Small intestine (tissue), 7 donors: ENCODE measurements at regions not wholly inside any gene's neighbourhood (a gene's known extent, or its start where the extent isn't known, plus 50 kb on each side); places are given as distances from the start of the nearest gene placed in this dataset.

Source experiments
- DNase-seq, 2 donors: peaks; one replicate each; pipeline versions ENCODE4 v3.0.0 to v3.0.0-alpha.2; 2013
- FAIRE-seq: peaks from 2 replicates; lab custom pipeline; 2012; peaks lifted over from hg19 to GRCh38; lab: Jason Lieb, UNC
- H3K27ac ChIP-seq, 3 donors: one replicate each; pipeline ENCODE4 v1.5.1; 2013; ENCODE audit warnings: low read length in 2 of 3, mild to moderate bottlenecking in 2 of 3, control low read depth in 1 of 3, inconsistent platforms in 1 of 3, low read depth in 1 of 3, moderate library complexity in 1 of 3
- H3K27me3 ChIP-seq, 3 donors: one replicate each; pipeline ENCODE4 v1.6.1; 2013; ENCODE audit warnings: low read length in 3 of 3, inconsistent platforms in 1 of 3; ENCODE audit not compliant: control insufficient read depth in 3 of 3, insufficient read depth in 3 of 3
- H3K36me3 ChIP-seq, 3 donors: one replicate each; pipeline ENCODE4 v1.6.1; 2013; ENCODE audit warnings: low read length in 3 of 3, inconsistent platforms in 1 of 3, low read depth in 1 of 3, mild to moderate bottlenecking in 1 of 3, moderate library complexity in 1 of 3; ENCODE audit not compliant: control insufficient read depth in 3 of 3, insufficient read depth in 2 of 3
- H3K4me1 ChIP-seq, 3 donors: one replicate each; pipeline ENCODE4 v1.6.1; 2013; ENCODE audit warnings: low read length in 2 of 3, inconsistent platforms in 1 of 3, low read depth in 1 of 3, mild to moderate bottlenecking in 1 of 3, moderate library complexity in 1 of 3; ENCODE audit not compliant: control insufficient read depth in 3 of 3, insufficient read depth in 2 of 3
- H3K4me3 ChIP-seq, 3 donors: one replicate each; pipeline ENCODE4 v1.5.1; 2013; ENCODE audit warnings: low read length in 3 of 3, control low read depth in 1 of 3, inconsistent platforms in 1 of 3, low read depth in 1 of 3, mild to moderate bottlenecking in 1 of 3, moderate library complexity in 1 of 3
- H3K9me3 ChIP-seq, 2 donors: one replicate each; pipeline ENCODE4 v1.6.1; 2013; ENCODE audit warnings: low read depth in 1 of 2, low read length in 1 of 2; ENCODE audit not compliant: control insufficient read depth in 2 of 2, insufficient read depth in 1 of 2
- WGBS, 3 donors: extraction: QIAGEN DNeasy Blood & Tissue Kit; methylation state at CpG; one replicate each; pipeline ENCODE4 v1.1.7; 2013; 5-methylcytosine and 5-hydroxymethylcytosine counted together
- donor health status: healthy with polysubstance abuse.
- donor health status: control.
- donor health status: control.
- donor health status: Bipolar disorder and iron deficiency.
- donor health status: healthy.

DNA sequence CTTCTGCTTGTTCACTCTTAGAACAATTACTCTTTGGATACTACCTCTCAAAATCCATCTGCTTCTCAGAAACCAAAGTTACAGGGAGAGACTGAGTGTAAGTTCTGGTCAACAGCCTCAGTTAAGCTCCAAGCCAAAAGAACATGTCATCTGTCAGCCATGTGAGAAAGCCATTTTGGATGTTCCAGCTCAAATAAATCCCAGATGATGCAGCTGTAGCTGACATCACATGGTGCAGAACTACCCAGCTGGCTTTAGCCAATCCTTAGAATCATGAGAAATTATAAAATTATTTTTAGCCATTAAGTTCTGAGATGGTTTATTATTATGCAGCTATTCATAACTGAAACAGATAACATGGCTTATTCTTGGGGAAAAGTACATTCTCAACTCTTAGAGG lies 696.0 kb downstream of the ZNF385D start:
- no peaks in the 10 kb centered on the region for H3K4me1 ChIP-seq
- no peak overlapping the region for H3K4me3 ChIP-seq
- no peak for FAIRE-seq
- no peaks in the 10 kb centered on the region for H3K9me3 ChIP-seq
- no peak for DNase-seq
- no peaks in the 10 kb centered on the region for H3K36me3 ChIP-seq
- no peaks in the 10 kb centered on the region for H3K27me3 ChIP-seq
- H3K27ac ChIP-seq, result no peak overlapping the region

DNA sequence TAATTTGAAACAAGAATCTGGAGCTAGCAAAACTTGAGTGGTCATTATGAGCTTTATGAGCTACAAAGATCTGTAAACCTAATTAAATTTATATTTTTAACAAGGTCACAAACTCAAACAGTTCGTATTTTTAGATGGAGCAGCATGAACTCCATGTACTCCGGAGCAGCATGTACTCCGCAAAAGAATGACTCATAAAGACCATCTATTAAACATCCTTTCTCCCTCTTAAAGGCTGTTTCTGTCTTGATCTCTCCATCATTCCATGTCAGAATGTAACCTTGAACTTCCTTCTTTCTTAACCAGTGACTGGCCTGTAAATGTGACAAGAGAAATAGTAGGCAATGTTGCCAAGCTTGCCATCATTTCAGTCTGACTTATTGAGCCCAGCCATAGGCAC lies 696.9 kb downstream of the ZNF385D start:
- DNase-seq, result no peak
- H3K9me3 ChIP-seq, result no peaks in the 10 kb centered on the region
- H3K4me3 ChIP-seq, result no peak overlapping the region
- FAIRE-seq, result no peak
- no peaks in the 10 kb centered on the region for H3K27me3 ChIP-seq
- 78 to 89% (median 79%) methylated on average over 3 of the region's 3 CpGs for WGBS, 3 donors
- no peaks in the 10 kb centered on the region for H3K36me3 ChIP-seq
- H3K27ac ChIP-seq, result no peak overlapping the region
- H3K4me1 ChIP-seq, result no peaks in the 10 kb centered on the region

DNA sequence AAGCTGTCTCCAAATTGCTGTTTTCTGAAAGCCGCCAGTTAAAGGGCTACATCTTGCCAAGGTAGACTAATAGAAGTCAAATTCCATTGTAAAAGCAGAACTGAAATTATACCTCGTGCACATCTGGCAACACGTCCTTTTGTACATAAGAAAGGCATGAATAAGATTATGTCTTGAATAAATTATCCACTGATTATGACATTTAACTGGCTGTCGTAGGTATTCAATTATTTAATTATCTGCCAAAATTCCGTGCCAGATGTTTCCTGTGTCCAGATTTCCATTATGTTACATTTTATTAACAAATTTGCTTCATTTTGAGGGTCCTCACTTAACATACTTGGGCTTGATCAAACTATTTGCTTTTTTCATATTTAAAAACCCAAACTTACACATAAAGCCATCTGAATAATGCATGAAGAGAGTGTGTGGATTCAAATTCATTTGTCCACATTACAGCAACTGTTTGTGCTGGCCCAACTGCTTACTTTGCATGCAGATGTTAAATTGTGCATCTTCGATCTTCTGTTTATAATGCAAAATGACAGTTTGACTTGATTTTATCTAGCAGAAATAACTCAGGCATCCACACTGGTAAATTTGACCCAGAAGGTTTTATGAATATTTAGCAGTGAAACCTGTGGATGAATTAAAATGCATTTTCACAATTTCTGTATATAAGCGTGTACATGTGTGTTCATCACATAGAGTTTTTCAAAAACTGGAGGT lies 701.5 kb downstream of the ZNF385D start:
- Histone ChIP-seq H3K4me1 (no peaks in the 10 kb centered on the region), H3K27ac (no peak overlapping the region), H3K27me3 (no peaks in the 10 kb centered on the region), H3K4me3 (no peak overlapping the region), H3K36me3 (no peaks in the 10 kb centered on the region), H3K9me3 (no peaks in the 10 kb centered on the region)
- FAIRE-seq (no peak), DNase-seq (no peak)
- WGBS, 3 donors, result 73 to 79% (median 73%) methylated on average over 7 of the region's 7 CpGs

DNA sequence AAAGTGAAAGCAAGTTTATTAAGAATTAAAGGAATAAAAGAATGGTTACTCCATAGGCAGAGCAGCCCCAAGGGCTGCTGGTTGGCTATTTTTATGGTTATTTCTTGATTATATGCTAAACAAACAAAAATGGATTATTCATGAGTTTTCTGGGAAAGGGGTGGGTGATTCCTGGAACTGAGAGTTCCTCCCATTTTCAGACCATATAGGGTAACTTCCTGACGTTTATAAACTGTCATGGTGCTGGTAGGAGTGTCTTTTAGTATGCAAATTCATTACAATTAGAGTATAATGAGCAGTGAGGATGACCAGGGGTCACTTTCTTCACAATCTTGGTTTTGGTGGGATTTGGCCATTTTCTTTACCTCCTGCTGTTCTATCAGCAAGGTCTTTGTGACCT lies 707.9 kb downstream of the ZNF385D start:
- Histone ChIP-seq H3K36me3 (no peaks in the 10 kb centered on the region), H3K4me1 (no peaks in the 10 kb centered on the region), H3K4me3 (no peak overlapping the region), H3K9me3 (no peaks in the 10 kb centered on the region), H3K27me3 (no peaks in the 10 kb centered on the region), H3K27ac (no peak overlapping the region)
- FAIRE-seq, result no peak
- WGBS, 3 donors, result 23 to 48% (median 25%) methylated on average over 1 of the region's 1 CpG
- no peak for DNase-seq

DNA sequence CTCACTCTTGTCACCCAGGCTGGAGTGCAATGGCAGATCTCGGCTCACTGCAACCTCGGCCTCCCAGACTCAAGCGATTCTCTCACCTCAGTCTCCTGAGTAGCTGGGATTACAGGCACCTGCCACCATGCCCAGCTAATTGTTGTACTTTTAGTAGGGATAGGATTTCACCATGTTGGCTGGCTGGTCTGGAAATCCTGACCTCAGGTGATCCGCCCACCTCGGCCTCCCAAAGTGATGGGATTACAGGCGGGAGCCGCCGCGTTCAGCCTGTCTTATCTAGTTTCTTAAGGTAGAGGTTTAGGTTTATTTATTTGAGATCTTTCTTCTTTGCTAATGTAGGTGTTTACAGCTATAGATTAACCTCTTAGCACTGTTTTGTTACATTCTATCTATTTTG lies 708.8 kb downstream of the ZNF385D start:
- 93 to 96% (median 95%) methylated on average over 9 of the region's 9 CpGs for WGBS, 3 donors
- Histone ChIP-seq H3K4me1 (no peaks in the 10 kb centered on the region), H3K36me3 (no peaks in the 10 kb centered on the region), H3K9me3 (no peaks in the 10 kb centered on the region), H3K27ac (no peak overlapping the region), H3K27me3 (no peaks in the 10 kb centered on the region), H3K4me3 (no peak overlapping the region)
- no peak for DNase-seq
- no peak for FAIRE-seq

DNA sequence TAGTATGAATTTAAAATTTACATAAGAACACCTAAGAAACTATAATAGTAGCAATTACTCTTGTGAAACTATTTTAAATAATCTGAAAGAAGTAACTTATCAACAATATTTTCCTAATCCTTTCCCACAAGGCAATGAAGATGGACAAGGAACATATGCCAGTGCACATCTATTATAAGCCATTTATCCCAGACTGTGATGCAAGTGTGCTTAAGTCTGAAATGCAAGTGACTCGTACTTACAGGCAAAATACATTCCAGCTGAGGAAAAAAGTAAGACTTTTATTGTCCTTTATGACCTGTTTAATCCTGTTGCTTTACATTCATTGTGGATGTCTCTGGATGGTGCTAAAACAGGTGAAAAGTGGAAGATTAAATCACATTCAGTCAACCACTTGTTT lies 709.4 kb downstream of the ZNF385D start:
- no peak for FAIRE-seq

DNA sequence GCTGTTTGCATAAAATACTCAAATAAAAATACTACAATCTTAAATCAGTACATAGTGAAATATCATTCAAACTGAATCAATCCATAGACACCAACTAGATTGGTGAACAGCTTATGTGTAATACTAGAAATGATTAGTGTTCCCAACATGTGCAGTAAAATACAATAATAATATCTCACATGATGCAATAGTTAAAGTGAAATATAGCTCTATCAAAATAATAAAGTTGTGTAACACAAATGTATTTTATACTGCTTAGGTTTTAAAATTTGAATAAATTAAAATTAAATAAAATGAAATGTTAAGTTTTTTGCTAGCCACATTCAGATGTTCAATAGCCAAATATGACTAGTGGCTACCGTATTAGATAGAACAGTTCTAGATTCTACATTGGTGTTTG lies 714.1 kb downstream of the ZNF385D start:
- Histone ChIP-seq H3K27me3 (no peaks in the 10 kb centered on the region), H3K4me1 (no peaks in the 10 kb centered on the region), H3K27ac (no peak overlapping the region), H3K9me3 (no peaks in the 10 kb centered on the region), H3K4me3 (no peak overlapping the region), H3K36me3 (no peaks in the 10 kb centered on the region)
- WGBS, 3 donors, result 96 to 97% (median 97%) methylated on average over 1 of the region's 1 CpG
- DNase-seq (no peak), FAIRE-seq (no peak)

More for the DNA sequence above, 709.4 kb downstream of the ZNF385D start:
- Histone ChIP-seq H3K27me3 (no peaks in the 10 kb centered on the region), H3K4me1 (no peaks in the 10 kb centered on the region), H3K9me3 (no peaks in the 10 kb centered on the region), H3K27ac (no peak overlapping the region), H3K36me3 (no peaks in the 10 kb centered on the region), H3K4me3 (no peak overlapping the region)
- no peak for DNase-seq
- WGBS, 3 donors, result 15 to 29% (median 16%) methylated on average over 1 of the region's 1 CpG

DNA sequence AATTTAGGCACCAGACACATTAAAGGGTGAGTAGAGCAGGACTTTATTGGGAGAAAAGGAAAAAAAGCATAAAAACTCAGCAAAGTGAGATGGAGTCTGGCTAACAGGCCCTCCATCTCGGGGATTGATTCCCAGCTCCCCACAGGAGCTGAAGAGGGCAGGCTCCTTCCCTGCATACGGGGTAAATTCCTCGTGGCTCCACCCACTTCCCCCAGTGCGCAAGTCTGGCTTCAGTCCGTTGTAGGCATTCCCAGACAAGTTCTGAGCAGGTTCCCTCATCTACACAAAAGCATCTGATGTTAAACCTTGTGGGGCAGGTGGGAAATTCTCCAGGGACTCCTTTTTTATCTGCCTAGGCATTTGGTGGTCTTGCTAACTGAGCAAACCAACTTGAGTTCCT lies 722.6 kb downstream of the ZNF385D start:
- no peak overlapping the region for H3K4me3 ChIP-seq
- no peaks in the 10 kb centered on the region for H3K4me1 ChIP-seq
- H3K9me3 ChIP-seq, result no peaks in the 10 kb centered on the region
- no peak overlapping the region for H3K27ac ChIP-seq
- FAIRE-seq (no peak), DNase-seq (no peak)
- H3K36me3 ChIP-seq, result no peaks in the 10 kb centered on the region
- WGBS, 3 donors, result 67 to 79% (median 72%) methylated on average over 5 of the region's 5 CpGs
- H3K27me3 ChIP-seq, result no peaks in the 10 kb centered on the region

DNA sequence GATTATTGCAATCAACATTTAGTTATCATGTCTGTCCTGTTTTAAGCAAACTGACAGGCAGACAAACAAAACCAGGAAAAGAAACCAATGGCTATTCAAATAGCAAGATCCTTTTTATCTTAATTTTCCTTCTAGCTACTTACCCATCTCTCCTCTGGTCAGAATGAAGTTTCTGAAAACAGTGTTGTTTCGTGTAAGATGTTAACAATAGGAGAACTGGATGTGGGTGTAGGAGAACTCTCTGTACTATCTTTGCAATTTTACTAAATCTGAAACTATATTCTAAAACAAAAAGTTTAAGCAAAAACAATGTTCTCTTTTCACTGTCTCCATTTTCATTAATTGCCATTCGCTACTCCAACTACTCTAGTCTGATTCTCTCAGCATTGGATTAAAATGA lies 726.4 kb downstream of the ZNF385D start:
- DNase-seq (no peak), FAIRE-seq (no peak)
- H3K4me3 ChIP-seq, result no peak overlapping the region
- WGBS, 3 donors, result 71 to 77% (median 75%) methylated on average over 2 of the region's 2 CpGs
- H3K36me3 ChIP-seq, result no peaks in the 10 kb centered on the region
- H3K27me3 ChIP-seq, result no peaks in the 10 kb centered on the region
- no peak overlapping the region for H3K27ac ChIP-seq
- H3K9me3 ChIP-seq, result no peaks in the 10 kb centered on the region
- no peaks in the 10 kb centered on the region for H3K4me1 ChIP-seq
